PC-9 (cell line): ENCODE measurements at regions not wholly inside any gene's neighbourhood (a gene's known extent, or its start where the extent isn't known, plus 50 kb on each side); places are given as distances from the start of the nearest gene placed in this dataset.

ENCODE experiments used
- BruUV-seq: library from RNA; stranded (reverse); fragments of 400-500 nt; replicated peaks from 2 replicates; lab custom pipeline; 2021; lab: Mats Ljungman, UMichigan
- CTCF ChIA-PET: fragments of 300-600 bp; sonication (Branson Sonifier 250); formaldehyde crosslinking; loops from one replicate; lab custom pipeline; 2022; ENCODE audit warnings: antibody characterized with exemption; lab: Charles Lee
- POLR2A ChIA-PET: fragments of 300-600 bp; sonication (Branson Sonifier 250); formaldehyde crosslinking; loops from one replicate; lab custom pipeline; 2022; ENCODE audit warnings: antibody characterized with exemption; ENCODE audit not compliant: unreplicated experiment; lab: Charles Lee
- DNase-seq, 2 experiments: peaks; one replicate each; pipeline versions ENCODE4 v3.0.0 to v3.0.0-alpha.2; 2015 to 2022; ENCODE audit warnings: mixed read lengths in 1 of 2
- H2AFZ ChIP-seq: fragments of 200-600 bp; sonication (generic); 2 replicates; pipeline ENCODE4 v1.8.1; 2017; ENCODE audit warnings: antibody characterized with exemption
- H3F3A ChIP-seq: fragments of 200-600 bp; sonication (generic); 2 replicates; pipeline ENCODE4 v1.8.1; 2017; ENCODE audit warnings: antibody characterized with exemption, mild to moderate bottlenecking, low read depth; ENCODE audit not compliant: insufficient read depth
- H3K27ac ChIP-seq: fragments of 200-600 bp; sonication (generic); 2 replicates; pipeline ENCODE4 v1.6.1; 2016; ENCODE audit warnings: mixed run types
- H3K27me3 ChIP-seq: fragments of 200-600 bp; sonication (generic); 2 replicates; pipeline ENCODE4 v1.6.1; 2016; ENCODE audit warnings: low read depth, mixed run types; ENCODE audit not compliant: insufficient read depth
- H3K36me3 ChIP-seq: fragments of 200-600 bp; sonication (generic); 2 replicates; pipeline ENCODE4 v1.6.1; 2016; ENCODE audit warnings: low read depth, mixed run types
- H3K4me1 ChIP-seq: fragments of 200-600 bp; sonication (generic); replicated peaks from 2 replicates; pipeline ENCODE4 v1.6.1; 2016; ENCODE audit warnings: mixed run types; ENCODE audit not compliant: insufficient read depth
- H3K4me2 ChIP-seq: fragments of 200-600 bp; sonication (generic); 2 replicates; pipeline ENCODE4 v1.6.1; 2017; ENCODE audit warnings: mixed run types
- H3K4me3 ChIP-seq: fragments of 200-600 bp; sonication (generic); 2 replicates; pipeline ENCODE4 v1.6.1; 2016; ENCODE audit warnings: mixed run types
- H3K79me2 ChIP-seq: fragments of 200-600 bp; sonication (generic); 2 replicates; pipeline ENCODE4 v1.6.1; 2017; ENCODE audit warnings: low read depth, mixed run types
- H3K9me2 ChIP-seq: fragments of 200-600 bp; sonication (generic); 2 replicates; pipeline ENCODE4 v1.8.1; 2017; ENCODE audit warnings: mild to moderate bottlenecking; ENCODE audit not compliant: insufficient read depth
- H3K9me3 ChIP-seq: fragments of 200-600 bp; sonication (generic); 2 replicates; pipeline ENCODE4 v1.8.1; 2016; ENCODE audit warnings: low read depth; ENCODE audit not compliant: insufficient read depth
- H4K20me1 ChIP-seq: fragments of 200-600 bp; sonication (generic); 2 replicates; pipeline ENCODE4 v1.8.1; 2017; ENCODE audit not compliant: insufficient read depth
- CTCF ChIP-seq: fragments of 200-600 bp; sonication (generic); conservative IDR thresholded peaks from 2 replicates; pipeline ENCODE4 v1.6.1; 2017; ENCODE audit warnings: mixed run types, antibody characterized with exemption, mild to moderate bottlenecking, moderate library complexity
- EZH2 ChIP-seq: fragments of 200-600 bp; sonication (generic); IDR thresholded peaks from 2 replicates; pipeline ENCODE4 v1.8.0; 2017; ENCODE audit warnings: antibody characterized with exemption, low read depth
- intact Hi-C: fragments of 100-400 bp; cut with micrococcal nuclease; formaldehyde crosslinking; loops from one replicate; pipeline ENCODE4 v1.10.0; 2022; ENCODE audit not compliant: unreplicated experiment

- TF ChIP-seq CTCF (no peak), EZH2 (no peak)
- Histone ChIP-seq H3K4me3 (no peak overlapping the region), H3K36me3 (no peaks in the 10 kb centered on the region), H3K27me3 (no peaks in the 10 kb centered on the region), H3K4me1 (no peaks in the 10 kb centered on the region), H3K27ac (no peak overlapping the region), H2AFZ (no peak overlapping the region), H3K4me2 (no peak overlapping the region), H3F3A (no peaks in the 10 kb centered on the region), H3K9me2 (no peaks in the 10 kb centered on the region), H3K9me3 (no peaks in the 10 kb centered on the region), H4K20me1 (no peaks in the 10 kb centered on the region), H3K79me2 (no peaks in the 10 kb centered on the region)
- ChIA-PET POLR2A (no interaction called here), CTCF (no interaction called here)
- BruUV-seq, result no TSS peak
- no peak for DNase-seq
- intact Hi-C loops, result no loop called here
These were observed 123.3 kb upstream of the RCN1 start for GRCh38 chr11:31967404-31968130.

- H2AFZ ChIP-seq, result no peak overlapping the region
- H3K36me3 ChIP-seq, result no peaks in the 10 kb centered on the region
- POLR2A ChIA-PET, result no interaction called here
- intact Hi-C loops, result no loop called here
- H3K9me3 ChIP-seq, result no peaks in the 10 kb centered on the region
- no peaks in the 10 kb centered on the region for H3K79me2 ChIP-seq
- no peaks in the 10 kb centered on the region for H3K27me3 ChIP-seq
- H3K9me2 ChIP-seq, result no peaks in the 10 kb centered on the region
- TF ChIP-seq EZH2, result no peak
- no peak for TF ChIP-seq CTCF
- no peak overlapping the region for H3K4me2 ChIP-seq
- CTCF ChIA-PET, result no interaction called here
- no peaks in the 10 kb centered on the region for H3K4me1 ChIP-seq
- H3K4me3 ChIP-seq, result no peak overlapping the region
- no peaks in the 10 kb centered on the region for H3F3A ChIP-seq
- BruUV-seq, result no TSS peak
- no peaks in the 10 kb centered on the region for H4K20me1 ChIP-seq
- DNase-seq, result no peak
- no peak overlapping the region for H3K27ac ChIP-seq
These were observed 124.0 kb upstream of the RCN1 start for GRCh38 chr11:31966846-31967245.

- TF ChIP-seq CTCF, result no peak
- TF ChIP-seq EZH2, result no peak
- intact Hi-C loops, result no loop called here
- H3K27me3 ChIP-seq, result no peaks in the 10 kb centered on the region
- H4K20me1 ChIP-seq, result no peaks in the 10 kb centered on the region
- H3F3A ChIP-seq, result no peaks in the 10 kb centered on the region
- POLR2A ChIA-PET, result no interaction called here
- no peak for DNase-seq
- no peaks in the 10 kb centered on the region for H3K79me2 ChIP-seq
- BruUV-seq, result no TSS peak
- no peak overlapping the region for H3K4me3 ChIP-seq
- H3K27ac ChIP-seq, result no peak overlapping the region
- H3K9me3 ChIP-seq, result no peaks in the 10 kb centered on the region
- H3K4me2 ChIP-seq, result no peak overlapping the region
- no peaks in the 10 kb centered on the region for H3K9me2 ChIP-seq
- peaks cover 11% of the 10 kb centered on the region for H3K4me1 ChIP-seq
- CTCF ChIA-PET, result no interaction called here
- no peak overlapping the region for H2AFZ ChIP-seq
- H3K36me3 ChIP-seq, result no peaks in the 10 kb centered on the region
These were observed 126.7 kb upstream of the RCN1 start for GRCh38 chr11:31964181-31964580.
